CMK (cell line): ENCODE measurements at regions not wholly inside any gene's neighbourhood (a gene's known extent, or its start where the extent isn't known, plus 50 kb on each side); places are given as distances from the start of the nearest gene placed in this dataset.
"Not testable (repeated sequence)": the region's sequence is repeated elsewhere in the genome, so short reads cannot be mapped to it uniquely, and the experiment has no call there.

ENCODE experiments used
- DNase-seq: peaks from one replicate; pipeline ENCODE4 v3.0.0-alpha.2; 2010; ENCODE audit warnings: low read depth

- DNase-seq: no peak
Observed at GRCh38 chr4:146073517-146073916, 102.0 kb upstream of the LSM6 start.

- no peak for DNase-seq
Observed at GRCh38 chr4:146072376-146072775, 103.1 kb upstream of the LSM6 start.

- DNase-seq: no peak
Observed at GRCh38 chr4:146071390-146071789, 104.1 kb upstream of the LSM6 start.

- no peak for DNase-seq
Observed at GRCh38 chr4:146063143-146063542, 112.4 kb upstream of the LSM6 start.

GRCh38 chr4:146062340-146062739, 113.2 kb upstream of the LSM6 start:
- DNase-seq: no peak

- DNase-seq: no peak
Observed at GRCh38 chr4:146061610-146062334, 113.7 kb upstream of the LSM6 start.

- DNase-seq: no peak
Observed at GRCh38 chr4:146059865-146060264, 115.7 kb upstream of the LSM6 start.

- DNase-seq: no peak
Observed at GRCh38 chr4:146059151-146059550, 116.4 kb upstream of the LSM6 start.

- no peak for DNase-seq
Observed at GRCh38 chr4:146058531-146058930, 117.0 kb upstream of the LSM6 start.

- DNase-seq: no peak
Observed at GRCh38 chr4:146054676-146055075, 116.1 kb upstream of the ZNF827 start.

- no peak for DNase-seq
Observed at GRCh38 chr4:146053891-146054290, 115.3 kb upstream of the ZNF827 start.

GRCh38 chr4:146051728-146052391, 113.2 kb upstream of the ZNF827 start:
- DNase-seq: no peak

GRCh38 chr4:146051223-146051622, 112.6 kb upstream of the ZNF827 start:
- no peak for DNase-seq

GRCh38 chr4:146049802-146050201, 111.2 kb upstream of the ZNF827 start:
- no peak for DNase-seq

GRCh38 chr4:146047768-146048167, 109.1 kb upstream of the ZNF827 start:
- DNase-seq: not testable (repeated sequence)

GRCh38 chr4:146041139-146042004, 102.7 kb upstream of the ZNF827 start:
- no peak for DNase-seq

GRCh38 chr4:146040623-146041022, 102.0 kb upstream of the ZNF827 start:
- DNase-seq: no peak

GRCh38 chr4:146033149-146033548, 94.5 kb upstream of the ZNF827 start:
- no peak for DNase-seq

GRCh38 chr4:146032234-146032860, 93.7 kb upstream of the ZNF827 start:
- no peak for DNase-seq

GRCh38 chr4:146029939-146030710, 91.5 kb upstream of the ZNF827 start:
- no peak for DNase-seq

GRCh38 chr4:146029147-146029546, 90.5 kb upstream of the ZNF827 start:
- no peak for DNase-seq

- no peak for DNase-seq
Observed at GRCh38 chr4:146027761-146028160, 89.1 kb upstream of the ZNF827 start.
